Left ventricle myocardium superior (tissue), 1 donor: ENCODE measurements at regions not wholly inside any gene's neighbourhood (a gene's known extent, or its start where the extent isn't known, plus 50 kb on each side); places are given as distances from the start of the nearest gene placed in this dataset.

Experiments
- ATAC-seq: fragments of 200-7000 bp; cut with Tn5 transposase; one replicate; pipeline ENCODE4 v1.9.1; 2020; ENCODE audit warnings: mild to moderate bottlenecking, moderate library complexity
- DNase-seq: peaks from one replicate; pipeline ENCODE4 v3.0.0-alpha.2; 2020
- intact Hi-C: fragments of 100-400 bp; cut with micrococcal nuclease; formaldehyde crosslinking; loops from one replicate; pipeline ENCODE4 v1.11.0; 2022
- donor health status: DM: no; HTN: yes; CAD: no; lungs with severe emphysema.

GRCh38 chr5:161138751-161139455 is 286.9 kb upstream of the ATP10B start:
- DNase-seq (no peak), ATAC-seq (no peak)
- intact Hi-C loops: no loop called here

DNA sequence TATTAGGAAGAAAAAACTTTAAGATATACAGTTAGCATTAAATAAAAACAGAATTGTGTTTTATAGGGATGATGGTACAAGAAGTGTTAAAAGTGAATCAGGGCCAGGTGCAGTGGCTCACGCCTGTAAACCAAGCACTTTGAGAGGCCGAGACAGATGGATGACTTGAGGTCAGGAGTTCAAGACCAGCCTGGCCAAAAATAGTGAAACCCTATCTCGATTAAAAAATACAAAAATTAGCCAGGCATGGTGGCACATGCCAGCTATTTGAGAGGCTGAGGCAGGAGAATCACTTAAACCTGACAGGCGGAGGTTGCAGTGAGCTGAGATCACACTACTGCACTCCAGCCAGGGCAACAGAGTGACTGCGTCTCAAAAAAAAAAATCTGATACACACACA is 282.9 kb upstream of the ATP10B start:
- intact Hi-C loops: no loop called here
- no peak for ATAC-seq
- DNase-seq: no peak

GRCh38 chr5:161134083-161134482 is 282.1 kb upstream of the ATP10B start:
- DNase-seq (no peak), ATAC-seq (no peak)
- intact Hi-C loops: no loop called here

DNA sequence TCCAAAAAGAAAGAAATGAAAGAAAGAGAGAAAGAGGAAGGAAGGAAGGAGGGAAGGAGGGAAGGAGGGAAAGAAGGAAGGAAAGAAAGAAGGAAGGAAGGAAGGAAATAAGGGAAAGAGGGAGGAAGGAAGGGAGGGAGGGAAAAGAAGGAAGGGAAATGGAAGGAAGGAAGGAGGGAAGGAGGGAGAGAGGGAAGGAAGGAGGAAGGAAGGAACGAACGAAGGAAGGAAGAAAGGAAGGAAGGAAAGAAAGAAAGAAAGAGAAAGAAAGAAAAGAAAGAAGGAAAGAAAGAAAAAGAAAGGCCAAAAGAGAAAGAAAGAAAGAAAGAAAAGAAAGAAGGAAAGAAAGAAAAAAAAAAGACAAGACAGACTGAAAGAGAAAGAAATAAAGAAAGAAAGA is 263.9 kb upstream of the ATP10B start:
- intact Hi-C loops: no loop called here
- ATAC-seq (no peak), DNase-seq (no peak)

- no peak for DNase-seq
- no peak for ATAC-seq
- intact Hi-C loops: no loop called here
Observed at GRCh38 chr5:161112371-161112770, 260.4 kb upstream of the ATP10B start.

DNA sequence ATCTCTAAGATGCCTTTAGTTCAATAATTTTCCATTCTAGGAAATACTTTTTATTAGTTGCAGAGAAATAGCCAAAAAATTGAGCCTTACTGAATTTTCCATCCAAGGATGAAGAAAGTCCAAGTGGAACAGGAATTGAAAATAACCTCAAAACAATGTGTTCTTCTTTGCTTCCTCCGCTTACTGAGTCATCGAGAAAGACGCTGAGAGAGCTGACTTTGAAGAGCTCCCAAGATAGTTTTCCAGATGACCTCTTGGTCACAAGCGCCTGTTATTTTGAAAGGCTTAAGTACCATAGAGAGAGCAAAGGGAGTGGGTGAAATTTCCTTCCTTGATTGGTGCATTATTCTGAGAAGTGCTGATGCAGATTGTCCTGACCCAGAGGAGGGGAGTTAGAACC is 253.5 kb upstream of the ATP10B start:
- ATAC-seq (no peak), DNase-seq (no peak)
- intact Hi-C loops: no loop called here

DNA sequence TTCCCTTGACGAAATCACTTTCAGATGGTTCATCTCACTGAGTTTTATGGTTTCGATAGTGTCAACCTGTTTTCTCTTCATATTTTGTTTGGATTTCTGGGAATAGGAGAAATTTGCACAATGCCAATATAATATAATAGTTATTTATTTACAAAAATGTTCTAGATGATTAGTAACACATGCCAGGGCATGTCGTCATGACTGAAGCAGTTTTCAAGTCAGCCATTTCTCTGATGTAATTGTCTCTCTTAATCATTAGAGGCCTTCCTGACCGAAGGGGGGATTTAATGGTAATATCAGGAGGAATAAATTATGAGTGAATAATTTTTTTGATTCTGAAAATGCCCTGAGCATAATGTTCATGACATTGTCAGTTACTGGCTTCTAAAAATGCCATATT is 246.5 kb upstream of the ATP10B start:
- no peak for ATAC-seq
- intact Hi-C loops: no loop called here
- DNase-seq: no peak

DNA sequence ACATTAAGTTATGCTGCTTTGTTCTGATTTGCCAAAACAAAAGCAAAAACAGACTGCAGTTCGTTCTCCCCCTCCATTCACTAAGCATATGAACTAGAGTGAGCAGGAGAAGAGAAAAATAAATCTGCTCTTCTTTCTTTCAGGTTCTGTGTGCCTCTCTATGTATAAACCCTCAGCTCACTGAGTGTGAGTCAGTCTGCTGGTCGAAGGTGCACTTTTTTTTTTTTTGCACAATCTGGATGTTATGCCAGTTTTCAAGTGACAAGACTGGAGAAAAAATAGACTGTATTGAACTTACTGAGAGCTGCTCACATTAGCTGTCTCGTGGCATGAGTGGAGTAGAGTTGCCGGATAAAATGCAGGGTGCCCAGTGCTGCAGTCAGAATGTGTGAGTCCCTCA is 244.6 kb upstream of the ATP10B start:
- ATAC-seq (no peak), DNase-seq (no peak)
- intact Hi-C loops: no loop called here

- ATAC-seq: no peak
- intact Hi-C loops: no loop called here
Observed at GRCh38 chr5:161095953-161096352, 243.9 kb upstream of the ATP10B start.

GRCh38 chr5:161094411-161094810 is 242.4 kb upstream of the ATP10B start:
- DNase-seq: no peak

More at GRCh38 chr5:161095953-161096352, 243.9 kb upstream of the ATP10B start:
- DNase-seq: no peak

DNA sequence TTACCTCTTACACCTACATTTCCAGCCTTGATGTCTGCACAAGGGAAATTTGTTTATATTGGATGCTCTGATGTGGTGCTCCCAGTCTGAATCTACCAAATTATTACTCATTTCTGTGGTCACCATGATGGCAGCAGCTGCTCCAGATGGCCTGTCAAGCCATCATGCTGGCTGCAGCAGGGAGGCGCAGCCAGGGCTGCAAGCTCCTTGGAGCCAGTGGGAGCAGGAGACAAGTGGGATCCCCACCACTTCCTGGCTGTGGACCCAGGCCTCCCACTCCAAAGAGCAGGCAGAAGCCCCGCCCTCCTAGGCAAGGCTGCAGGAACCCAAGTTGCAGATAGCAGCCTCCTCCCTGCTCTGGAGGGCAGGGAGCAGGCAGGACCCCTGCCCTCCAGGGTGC is 241.1 kb upstream of the ATP10B start:
- intact Hi-C loops: no loop called here
- DNase-seq (no peak), ATAC-seq (no peak)

More at GRCh38 chr5:161094411-161094810, 242.4 kb upstream of the ATP10B start:
- no peak for ATAC-seq
- intact Hi-C loops: no loop called here

DNA sequence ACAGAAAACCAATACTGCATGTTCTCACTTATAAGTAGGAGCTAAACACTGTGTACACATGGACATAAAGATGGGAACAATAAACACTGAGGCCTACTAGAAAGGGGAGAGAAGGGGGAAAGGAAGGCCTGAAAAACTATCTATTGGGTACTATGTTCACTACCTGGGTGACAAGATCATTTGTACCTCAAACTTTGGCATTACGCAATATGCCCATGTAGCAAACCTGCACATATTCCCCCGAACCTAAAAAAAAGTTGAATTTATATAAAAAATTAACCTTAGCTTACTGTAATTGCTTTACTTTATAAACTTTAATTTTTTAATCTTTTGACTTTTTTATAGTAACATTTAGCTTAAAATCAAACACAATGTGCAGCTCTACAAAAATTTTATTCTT is 237.6 kb upstream of the ATP10B start:
- ATAC-seq (no peak), DNase-seq (no peak)
- intact Hi-C loops: no loop called here

- ATAC-seq: no peak
- intact Hi-C loops: no loop called here
- no peak for DNase-seq
Observed at GRCh38 chr5:161086461-161086860, 234.4 kb upstream of the ATP10B start.

DNA sequence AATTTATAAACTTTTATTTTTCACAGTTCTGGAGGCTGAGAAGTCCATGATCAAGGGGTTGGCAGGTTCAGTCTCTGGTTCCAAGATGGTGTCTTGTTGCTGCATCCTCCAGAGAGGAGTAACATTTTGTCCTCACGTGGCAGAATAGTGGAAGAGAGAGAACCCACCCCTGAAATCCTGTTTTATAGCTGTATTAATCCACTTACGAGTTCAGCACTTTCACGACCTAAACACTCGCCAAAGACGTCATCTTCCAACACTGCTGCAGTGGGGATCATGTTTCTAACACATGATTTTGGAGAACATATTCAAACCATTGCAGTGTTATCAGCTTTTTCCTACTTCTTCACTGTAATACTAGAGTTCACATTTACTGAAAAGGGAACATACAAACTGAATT is 233.0 kb upstream of the ATP10B start:
- DNase-seq: no peak
- no peak for ATAC-seq
- intact Hi-C loops: no loop called here

DNA sequence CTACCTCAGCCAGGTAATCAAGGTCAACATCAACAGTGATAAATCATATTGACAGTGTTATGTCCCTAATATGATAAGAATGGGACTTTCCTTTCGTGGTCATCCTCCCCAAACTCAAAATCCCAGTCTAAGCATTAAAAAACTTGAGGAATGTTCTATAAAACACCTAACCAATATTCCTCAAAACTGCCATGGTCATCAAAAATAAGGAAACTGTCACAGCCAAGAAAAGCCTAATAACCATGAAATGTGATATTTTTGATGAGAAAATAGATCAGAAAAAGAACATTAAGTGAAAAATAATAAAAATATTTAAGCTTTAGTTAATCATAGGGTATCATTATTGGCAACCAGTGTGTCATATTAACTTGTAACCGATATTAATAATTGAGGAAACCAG is 232.1 kb upstream of the ATP10B start:
- intact Hi-C loops: no loop called here
- no peak for ATAC-seq
- no peak for DNase-seq

DNA sequence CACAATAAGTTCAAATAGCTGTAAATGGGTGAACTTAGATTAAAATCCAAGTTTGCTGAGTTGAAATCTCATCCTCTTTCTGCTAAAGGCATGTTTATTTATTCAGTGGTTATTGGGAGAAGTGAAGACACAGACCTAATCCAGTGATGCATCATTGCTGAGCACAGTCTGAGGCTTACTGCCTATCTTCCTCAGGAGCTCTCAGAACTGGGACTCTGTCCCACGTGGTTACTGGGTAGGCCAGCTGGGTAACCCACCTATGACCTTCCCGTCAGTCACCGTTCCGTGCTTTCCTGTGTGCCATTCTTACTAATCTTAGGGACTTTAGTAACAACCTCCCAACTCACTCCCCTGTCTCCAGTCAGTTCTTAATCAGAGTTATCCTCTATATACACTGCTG is 226.8 kb upstream of the ATP10B start:
- intact Hi-C loops: no loop called here
- ATAC-seq: no peak
- no peak for DNase-seq

- intact Hi-C loops: no loop called here
- DNase-seq: no peak
- no peak for ATAC-seq
Observed at GRCh38 chr5:161077936-161078545, 226.0 kb upstream of the ATP10B start.

DNA sequence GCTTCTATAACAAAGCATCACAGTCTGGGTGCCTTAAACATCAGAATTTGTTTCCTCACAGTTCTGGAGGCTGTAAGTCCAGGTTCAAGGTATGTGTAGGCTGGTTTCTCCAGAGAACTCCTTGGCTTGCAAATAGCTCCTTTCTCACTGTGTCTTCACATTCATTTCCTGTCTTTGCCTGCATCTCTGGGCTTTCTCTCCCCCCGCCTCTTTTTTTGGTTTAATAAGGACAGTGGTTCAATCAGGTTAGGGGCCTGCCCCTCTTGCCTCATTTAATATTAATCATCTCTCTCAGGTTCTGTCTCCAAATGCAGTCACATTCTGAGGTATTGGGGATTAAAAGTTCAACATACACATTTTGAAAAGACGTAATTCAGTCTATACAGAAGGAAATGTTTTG is 225.5 kb upstream of the ATP10B start:
- DNase-seq (no peak), ATAC-seq (no peak)
- intact Hi-C loops: no loop called here

DNA sequence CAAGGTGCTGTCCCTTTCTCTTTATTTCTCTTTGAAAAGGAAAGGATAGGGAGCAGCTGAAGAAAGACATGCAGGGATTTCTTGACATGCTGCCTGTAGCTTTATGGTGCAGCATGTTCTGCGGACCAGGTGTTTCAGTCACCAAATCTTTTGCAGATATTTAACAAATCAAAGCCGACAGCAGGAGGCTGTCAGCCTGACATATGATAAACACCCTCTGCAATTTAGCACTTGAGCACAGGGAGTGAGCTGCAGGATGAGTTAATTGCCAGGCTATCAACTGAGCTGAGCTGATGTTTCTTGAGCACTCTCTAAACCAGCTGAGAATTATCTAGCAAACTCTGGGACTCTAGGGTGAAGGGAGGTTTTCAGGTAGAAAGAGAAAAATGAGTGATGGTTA is 212.8 kb upstream of the ATP10B start:
- intact Hi-C loops: no loop called here
- ATAC-seq: no peak
- no peak for DNase-seq

GRCh38 chr5:161064297-161064696 is 212.3 kb upstream of the ATP10B start:
- intact Hi-C loops: no loop called here
- ATAC-seq: no peak
- DNase-seq: no peak

DNA sequence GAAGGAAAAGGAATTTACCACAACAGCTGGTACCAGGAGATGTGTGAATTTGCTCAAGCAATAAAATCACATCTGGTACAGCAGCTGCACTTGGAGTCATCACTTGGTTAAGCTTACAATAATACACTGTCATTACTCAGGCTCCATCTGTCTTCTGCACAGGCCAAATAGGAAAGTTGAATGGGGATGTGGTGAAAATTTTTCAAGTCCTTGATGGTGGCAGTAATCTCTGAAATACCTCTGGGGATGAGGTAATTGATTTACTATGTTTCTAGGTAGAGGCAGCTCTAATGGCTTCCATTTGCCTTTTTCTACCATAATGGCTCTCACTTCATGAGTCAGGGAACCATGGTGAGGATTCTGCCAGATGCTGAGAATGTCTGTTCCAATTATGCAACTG is 206.8 kb upstream of the ATP10B start:
- DNase-seq (no peak), ATAC-seq (no peak)
- intact Hi-C loops: no loop called here
